ENCODE measurements at regions not wholly inside any gene's neighbourhood (a gene's known extent, or its start where the extent isn't known, plus 50 kb on each side); places are given as distances from the start of the nearest gene placed in this dataset.

GRCh38 chr9:89850631-89851325 is 246.0 kb downstream of the GADD45G start:
- TF ChIP-seq EP300 (IDR thresholded peaks at IDR 0.05): no peak
- no peak for TF ChIP-seq POLR2A (IDR thresholded peaks at IDR 0.05)

All from gastroesophageal sphincter (tissue), 2 donors.